Hepatocyte (in vitro differentiated cells): ENCODE measurements at regions not wholly inside any gene's neighbourhood (a gene's known extent, or its start where the extent isn't known, plus 50 kb on each side); places are given as distances from the start of the nearest gene placed in this dataset.

Experiments
- DNase-seq: peaks from one replicate; pipeline ENCODE4 v3.0.0-alpha.2; 2016; ENCODE audit warnings: low spot score
- H2AFZ ChIP-seq: fragments of 200-600 bp; sonication (generic); 2 replicates; pipeline ENCODE4 v1.6.0; 2016; ENCODE audit warnings: antibody characterized with exemption, mild to moderate bottlenecking
- H3K27ac ChIP-seq: fragments of 200-600 bp; sonication (generic); 2 replicates; pipeline ENCODE4 v1.5.1; 2016; ENCODE audit warnings: mild to moderate bottlenecking
- H3K27me3 ChIP-seq: fragments of 200-600 bp; sonication (generic); 2 replicates; pipeline ENCODE4 v1.6.1; 2016
- H3K36me3 ChIP-seq: fragments of 200-600 bp; sonication (generic); replicated peaks from 2 replicates; pipeline ENCODE4 v1.5.1; 2016; ENCODE audit warnings: low read depth; ENCODE audit not compliant: insufficient read depth
- H3K4me1 ChIP-seq: fragments of 200-600 bp; sonication (generic); 2 replicates; pipeline ENCODE4 v1.5.1; 2016; ENCODE audit warnings: mild to moderate bottlenecking, moderate library complexity; ENCODE audit not compliant: insufficient read depth
- H3K4me2 ChIP-seq: fragments of 200-600 bp; sonication (generic); 2 replicates; pipeline ENCODE4 v1.6.0; 2016
- H3K4me3 ChIP-seq: fragments of 200-600 bp; sonication (generic); 2 replicates; pipeline ENCODE4 v1.5.1; 2016; ENCODE audit warnings: mild to moderate bottlenecking
- H3K79me2 ChIP-seq: fragments of 200-600 bp; sonication (generic); 2 replicates; pipeline ENCODE4 v1.6.0; 2017; ENCODE audit warnings: mild to moderate bottlenecking
- H3K9me2 ChIP-seq: fragments of 200-600 bp; sonication (generic); replicated peaks from 2 replicates; pipeline ENCODE4 v1.6.0; 2017; ENCODE audit warnings: mild to moderate bottlenecking; ENCODE audit not compliant: insufficient read depth
- H3K9me3 ChIP-seq: fragments of 200-600 bp; sonication (generic); 2 replicates; pipeline ENCODE4 v1.5.1; 2016; ENCODE audit warnings: low read depth, mild to moderate bottlenecking
- H4K20me1 ChIP-seq: fragments of 200-600 bp; sonication (generic); 2 replicates; pipeline ENCODE4 v1.6.0; 2016; ENCODE audit warnings: mild to moderate bottlenecking; ENCODE audit not compliant: insufficient read depth, poor library complexity, severe bottlenecking
- EZH2 ChIP-seq: fragments of 200-600 bp; sonication (generic); IDR thresholded peaks from 2 replicates; pipeline ENCODE4 v1.6.1; 2016; ENCODE audit warnings: antibody characterized with exemption, mild to moderate bottlenecking, borderline replicate concordance
- EZH2phosphoT487 ChIP-seq: fragments of 200-600 bp; sonication (generic); IDR thresholded peaks from one replicate; pipeline ENCODE4 v1.6.1; 2018; ENCODE audit warnings: antibody characterized with exemption, mild to moderate bottlenecking, low read depth, moderate library complexity; ENCODE audit not compliant: unreplicated experiment, severe bottlenecking
- WGBS: methylation state at CpG from one replicate; pipeline ENCODE4 v1.1.6; 2016; ENCODE audit warnings: low lambda C conversion rate; ENCODE audit errors: missing lambda C conversion rate; 5-methylcytosine and 5-hydroxymethylcytosine counted together
- TF ChIP-seq, protein P1 (sequence below): fragments of 200-600 bp; sonication (generic); IDR thresholded peaks from 2 replicates; pipeline ENCODE4 v1.5.1; 2016; ENCODE audit warnings: antibody characterized with exemption, mild to moderate bottlenecking; ENCODE audit not compliant: poor library complexity

DNA sequence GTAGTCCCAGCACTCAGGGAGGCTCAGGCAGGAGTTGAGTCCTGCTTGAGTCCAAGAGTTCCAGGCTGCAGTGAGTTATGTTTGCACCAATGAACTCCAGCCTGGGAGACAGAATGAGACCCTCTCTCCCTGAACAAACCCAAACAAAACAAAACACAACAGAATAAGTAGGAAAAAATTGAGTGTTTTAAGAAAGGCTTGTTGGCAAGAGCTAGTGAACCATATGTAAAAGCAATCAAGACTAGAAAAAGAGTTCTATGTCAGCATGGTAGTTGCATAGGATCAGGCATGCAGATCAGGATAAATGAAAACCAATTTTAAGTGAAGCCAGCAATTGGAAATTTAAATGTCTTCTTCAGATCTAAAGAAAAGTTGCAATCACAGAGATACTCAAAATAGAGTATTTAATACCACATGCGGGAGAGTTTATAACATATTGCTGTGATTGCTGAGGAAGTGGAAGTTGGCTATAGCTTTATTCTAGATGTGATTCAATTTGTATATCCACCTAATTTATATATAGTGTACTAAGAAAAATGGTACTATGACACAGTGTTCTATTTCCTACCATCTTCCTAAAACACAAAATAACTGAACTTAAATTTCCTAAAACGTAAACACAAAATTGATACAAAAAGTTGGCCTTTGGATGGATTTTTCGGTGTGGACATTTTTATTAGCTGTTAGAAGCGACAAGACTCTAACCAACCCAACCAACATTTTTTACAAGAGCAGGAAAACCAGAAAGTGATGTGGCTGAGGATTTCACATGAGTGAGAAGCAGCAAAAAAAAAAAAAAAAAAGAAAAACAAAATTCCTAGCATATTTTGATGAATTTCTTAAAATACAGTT, 101.9 kb upstream of the ROBO1 start:
- no peaks in the 10 kb centered on the region for H3K4me1 ChIP-seq
- H3K36me3 ChIP-seq = no peaks in the 10 kb centered on the region
- H3K9me3 ChIP-seq = no peaks in the 10 kb centered on the region
- H3K9me2 ChIP-seq = no peaks in the 10 kb centered on the region
- 62% methylated on average over 4 of the region's 4 CpGs for WGBS
- no peak overlapping the region for H3K4me3 ChIP-seq
- no peak for DNase-seq
- no peak overlapping the region for H2AFZ ChIP-seq
- no peaks in the 10 kb centered on the region for H3K79me2 ChIP-seq
- no peaks in the 10 kb centered on the region for H4K20me1 ChIP-seq
- no peak overlapping the region for H3K4me2 ChIP-seq
- TF ChIP-seq EZH2 (no peak), EZH2phosphoT487 (no peak)
- TF ChIP-seq, protein P1, sequence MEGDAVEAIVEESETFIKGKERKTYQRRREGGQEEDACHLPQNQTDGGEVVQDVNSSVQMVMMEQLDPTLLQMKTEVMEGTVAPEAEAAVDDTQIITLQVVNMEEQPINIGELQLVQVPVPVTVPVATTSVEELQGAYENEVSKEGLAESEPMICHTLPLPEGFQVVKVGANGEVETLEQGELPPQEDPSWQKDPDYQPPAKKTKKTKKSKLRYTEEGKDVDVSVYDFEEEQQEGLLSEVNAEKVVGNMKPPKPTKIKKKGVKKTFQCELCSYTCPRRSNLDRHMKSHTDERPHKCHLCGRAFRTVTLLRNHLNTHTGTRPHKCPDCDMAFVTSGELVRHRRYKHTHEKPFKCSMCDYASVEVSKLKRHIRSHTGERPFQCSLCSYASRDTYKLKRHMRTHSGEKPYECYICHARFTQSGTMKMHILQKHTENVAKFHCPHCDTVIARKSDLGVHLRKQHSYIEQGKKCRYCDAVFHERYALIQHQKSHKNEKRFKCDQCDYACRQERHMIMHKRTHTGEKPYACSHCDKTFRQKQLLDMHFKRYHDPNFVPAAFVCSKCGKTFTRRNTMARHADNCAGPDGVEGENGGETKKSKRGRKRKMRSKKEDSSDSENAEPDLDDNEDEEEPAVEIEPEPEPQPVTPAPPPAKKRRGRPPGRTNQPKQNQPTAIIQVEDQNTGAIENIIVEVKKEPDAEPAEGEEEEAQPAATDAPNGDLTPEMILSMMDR = no peak
- H3K27ac ChIP-seq = no peak overlapping the region
- no peaks in the 10 kb centered on the region for H3K27me3 ChIP-seq

DNA sequence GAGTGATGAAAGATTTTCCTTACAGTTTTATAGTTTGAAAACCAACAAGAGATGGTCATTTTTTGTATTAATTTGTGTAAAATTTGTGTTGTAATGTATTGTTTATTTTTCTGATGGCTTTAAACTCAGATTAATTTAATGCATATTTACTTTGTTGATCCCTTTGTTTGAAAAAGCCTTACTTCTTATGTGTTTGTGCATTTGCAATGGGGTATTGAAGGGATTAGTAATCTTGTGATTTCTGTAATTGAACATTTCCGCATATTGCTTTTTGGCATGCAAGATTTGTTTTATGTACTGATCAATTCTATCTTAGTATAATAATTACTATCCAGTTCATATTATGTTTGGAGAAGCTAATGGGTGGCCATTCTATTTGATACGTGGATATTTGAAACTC, 98.4 kb upstream of the ROBO1 start:
- H3K36me3 ChIP-seq = no peaks in the 10 kb centered on the region
- no peak for DNase-seq
- H3K9me3 ChIP-seq = no peaks in the 10 kb centered on the region
- H2AFZ ChIP-seq = no peak overlapping the region
- TF ChIP-seq EZH2phosphoT487 (peak; percentile 69), EZH2 (no peak)
- TF ChIP-seq, protein P1 = no peak
- no peak overlapping the region for H3K27ac ChIP-seq
- no peak overlapping the region for H3K4me2 ChIP-seq
- H3K4me3 ChIP-seq = no peak overlapping the region
- H3K79me2 ChIP-seq = no peaks in the 10 kb centered on the region
- H4K20me1 ChIP-seq = no peaks in the 10 kb centered on the region
- 62% methylated on average over 2 of the region's 2 CpGs for WGBS
- no peaks in the 10 kb centered on the region for H3K27me3 ChIP-seq
- no peaks in the 10 kb centered on the region for H3K4me1 ChIP-seq
- no peaks in the 10 kb centered on the region for H3K9me2 ChIP-seq

- no peaks in the 10 kb centered on the region for H4K20me1 ChIP-seq
- H3K27ac ChIP-seq = no peak overlapping the region
- no peak overlapping the region for H3K4me3 ChIP-seq
- no peaks in the 10 kb centered on the region for H3K27me3 ChIP-seq
- H3K9me2 ChIP-seq = no peaks in the 10 kb centered on the region
- H3K36me3 ChIP-seq = no peaks in the 10 kb centered on the region
- TF ChIP-seq, protein P1 = no peak
- TF ChIP-seq EZH2phosphoT487 (no peak), EZH2 (no peak)
- H2AFZ ChIP-seq = no peak overlapping the region
- no peaks in the 10 kb centered on the region for H3K4me1 ChIP-seq
- H3K79me2 ChIP-seq = no peaks in the 10 kb centered on the region
- DNase-seq = no peak
- H3K4me2 ChIP-seq = no peak overlapping the region
- no peaks in the 10 kb centered on the region for H3K9me3 ChIP-seq
Observed at GRCh38 chr3:79864077-79864476, 96.3 kb upstream of the ROBO1 start.
